ENCODE measurements at regions not wholly inside any gene's neighbourhood (a gene's known extent, or its start where the extent isn't known, plus 50 kb on each side); places are given as distances from the start of the nearest gene placed in this dataset.

- no peak for TF ChIP-seq POLR2A (IDR thresholded peaks at IDR 0.05; ENCODE audit: low read depth, low read length)
- DNase-seq (ENCODE audit: insufficient read length, low spot score) (no peak), FAIRE-seq (no peak)
Observed at GRCh38 chr10:28962768-28963167, 285.4 kb downstream of the BAMBI start.

GRCh38 chr10:28963539-28964221 is 286.4 kb downstream of the BAMBI start:
- TF ChIP-seq POLR2A (IDR thresholded peaks at IDR 0.05; ENCODE audit: low read depth, low read length) = no peak
- DNase-seq (ENCODE audit: insufficient read length, low spot score) (no peak), FAIRE-seq (no peak)

GRCh38 chr10:28965937-28966336 is 288.6 kb downstream of the BAMBI start:
- no peak for FAIRE-seq
- no peak for TF ChIP-seq POLR2A (IDR thresholded peaks at IDR 0.05; ENCODE audit: low read depth, low read length)
- no peak for DNase-seq (ENCODE audit: insufficient read length, low spot score)

DNA sequence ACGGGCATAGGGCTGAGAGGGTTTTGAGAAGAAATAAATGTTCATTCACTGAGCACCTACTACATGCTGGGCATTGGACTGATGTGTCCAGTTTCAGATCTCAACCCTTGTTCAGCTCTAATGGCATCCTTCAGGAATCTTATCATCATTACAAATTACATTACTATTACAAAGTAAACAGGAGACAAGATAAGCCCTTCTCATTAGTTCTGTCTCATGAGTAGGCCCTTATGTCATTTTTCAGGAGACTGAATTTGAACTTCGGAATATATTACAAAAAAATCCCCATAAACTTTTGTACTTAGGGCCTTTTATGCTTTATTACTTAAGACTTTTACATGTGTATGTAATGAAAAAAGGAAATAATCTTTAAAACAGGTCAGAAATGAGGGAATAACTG is 289.7 kb downstream of the BAMBI start:
- TF ChIP-seq POLR2A (IDR thresholded peaks at IDR 0.05; ENCODE audit: low read depth, low read length) = no peak
- FAIRE-seq (no peak), DNase-seq (ENCODE audit: insufficient read length, low spot score) (no peak)

DNA sequence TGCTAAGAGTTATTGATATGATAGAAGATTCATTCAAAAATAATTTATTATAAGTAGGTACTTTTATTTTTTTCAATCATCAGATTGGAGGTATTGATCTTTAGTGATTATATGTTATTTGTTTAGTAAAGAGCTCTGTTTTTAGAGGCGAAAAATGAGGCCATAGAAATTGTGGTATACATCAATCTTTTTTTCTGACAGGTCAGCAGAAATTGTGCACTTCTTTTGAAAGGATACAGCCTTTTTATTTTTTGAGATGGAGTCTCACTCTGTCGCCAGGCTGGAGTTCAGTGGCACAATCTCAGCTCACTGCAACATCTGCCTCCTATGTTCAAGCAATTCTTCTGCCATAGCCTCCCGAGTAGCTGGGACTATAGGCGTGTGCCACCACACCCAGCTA is 292.1 kb downstream of the BAMBI start:
- FAIRE-seq (no peak), DNase-seq (ENCODE audit: insufficient read length, low spot score) (no peak)
- TF ChIP-seq POLR2A (IDR thresholded peaks at IDR 0.05; ENCODE audit: low read depth, low read length) = no peak

DNA sequence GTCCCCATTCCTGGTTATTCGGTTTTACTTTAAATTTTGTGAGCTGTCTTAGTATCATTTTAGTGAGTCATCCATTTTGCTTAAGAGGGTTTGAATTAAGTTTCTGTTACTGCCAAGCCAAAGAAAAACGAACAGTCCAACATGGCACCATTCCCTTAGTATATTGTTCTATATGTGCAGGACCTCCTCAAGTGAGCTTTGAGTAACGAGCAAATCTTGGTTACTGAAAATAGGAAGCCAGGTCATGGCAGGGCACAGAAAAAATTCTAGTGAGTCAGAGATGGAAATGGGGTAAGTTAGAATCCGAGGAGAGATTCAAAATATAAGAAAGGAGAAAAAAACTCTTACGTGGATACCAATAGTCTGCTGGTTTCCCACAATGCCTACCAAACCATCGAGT is 292.9 kb downstream of the BAMBI start:
- no peak for FAIRE-seq
- no peak for TF ChIP-seq POLR2A (IDR thresholded peaks at IDR 0.05; ENCODE audit: low read depth, low read length)

DNA sequence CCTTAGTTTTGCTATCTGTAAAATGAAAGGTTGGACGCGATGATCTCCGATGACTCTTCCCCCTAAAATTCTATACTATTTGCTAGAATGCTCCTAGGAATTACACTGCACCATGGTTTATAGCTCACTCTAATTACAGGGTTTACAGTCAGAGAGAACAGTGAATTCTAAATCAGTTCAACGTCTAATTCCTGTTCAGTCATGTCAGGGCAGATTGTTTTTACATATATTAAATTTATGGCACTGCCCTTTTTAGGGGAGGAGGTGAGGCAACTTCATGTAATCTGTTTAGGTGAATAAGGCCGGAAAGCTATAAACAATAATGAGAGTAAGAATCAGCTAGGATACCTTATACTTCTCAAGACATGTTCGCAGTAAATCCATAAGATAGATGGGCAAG is 293.9 kb downstream of the BAMBI start:
- FAIRE-seq (no peak), DNase-seq (ENCODE audit: insufficient read length, low spot score) (no peak)
- TF ChIP-seq POLR2A (IDR thresholded peaks at IDR 0.05; ENCODE audit: low read depth, low read length) = no peak

More for the DNA sequence above, 292.9 kb downstream of the BAMBI start:
- DNase-seq (ENCODE audit: insufficient read length, low spot score) = no peak

DNA sequence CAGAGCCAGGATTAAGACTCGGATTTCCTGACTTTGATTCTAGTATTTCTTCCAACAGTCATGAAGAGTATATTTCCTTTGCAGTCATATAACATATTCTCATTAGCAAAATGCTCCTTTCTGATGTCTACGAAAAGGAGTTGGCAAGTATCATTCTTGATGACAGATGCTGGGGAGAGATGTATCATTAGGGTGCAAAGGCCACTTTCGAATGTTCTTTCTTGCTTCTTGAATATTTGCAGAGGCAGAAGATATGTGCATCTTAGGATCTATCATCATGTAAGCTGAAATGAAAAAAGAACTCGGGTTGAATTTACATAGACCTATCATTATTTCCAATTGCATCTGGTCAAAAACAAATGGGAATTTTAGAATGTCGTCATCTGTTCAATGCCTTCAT is 294.4 kb downstream of the BAMBI start:
- FAIRE-seq (no peak), DNase-seq (ENCODE audit: insufficient read length, low spot score) (no peak)
- TF ChIP-seq POLR2A (IDR thresholded peaks at IDR 0.05; ENCODE audit: low read depth, low read length) = no peak

DNA sequence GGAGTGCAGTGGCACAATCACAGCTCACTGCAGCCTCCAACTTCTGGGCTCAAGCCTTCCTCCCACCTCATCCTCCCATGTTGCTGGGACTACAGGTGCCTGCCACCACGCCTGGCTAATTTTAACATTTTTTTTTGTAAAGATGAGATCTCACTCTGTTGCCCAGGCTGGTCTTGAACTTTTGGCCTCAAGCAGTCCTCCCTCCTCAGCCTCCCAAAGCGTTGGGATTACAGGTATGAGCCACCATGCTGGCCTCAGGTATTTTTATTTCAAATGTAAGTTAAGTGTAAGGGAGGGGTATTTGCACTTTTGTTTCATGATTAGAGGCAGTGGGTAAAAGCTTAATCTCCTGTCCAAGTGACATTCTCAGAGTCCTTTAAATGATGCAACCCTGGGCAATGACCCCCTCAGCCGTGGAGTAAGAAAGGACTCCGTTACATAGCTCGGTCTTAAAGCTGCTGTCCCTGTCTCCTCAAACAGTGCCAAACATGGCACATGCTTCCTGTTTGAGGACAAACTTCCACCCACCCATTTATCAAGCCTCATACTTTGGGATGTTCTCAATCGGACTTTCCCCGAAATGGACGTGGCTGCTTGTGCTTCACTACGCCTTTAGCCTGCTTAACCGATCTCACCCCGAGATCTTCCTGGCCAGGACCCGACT is 296.1 kb downstream of the BAMBI start:
- no peak for TF ChIP-seq POLR2A (IDR thresholded peaks at IDR 0.05; ENCODE audit: low read depth, low read length)
- FAIRE-seq (no peak), DNase-seq (ENCODE audit: insufficient read length, low spot score) (no peak)

DNA sequence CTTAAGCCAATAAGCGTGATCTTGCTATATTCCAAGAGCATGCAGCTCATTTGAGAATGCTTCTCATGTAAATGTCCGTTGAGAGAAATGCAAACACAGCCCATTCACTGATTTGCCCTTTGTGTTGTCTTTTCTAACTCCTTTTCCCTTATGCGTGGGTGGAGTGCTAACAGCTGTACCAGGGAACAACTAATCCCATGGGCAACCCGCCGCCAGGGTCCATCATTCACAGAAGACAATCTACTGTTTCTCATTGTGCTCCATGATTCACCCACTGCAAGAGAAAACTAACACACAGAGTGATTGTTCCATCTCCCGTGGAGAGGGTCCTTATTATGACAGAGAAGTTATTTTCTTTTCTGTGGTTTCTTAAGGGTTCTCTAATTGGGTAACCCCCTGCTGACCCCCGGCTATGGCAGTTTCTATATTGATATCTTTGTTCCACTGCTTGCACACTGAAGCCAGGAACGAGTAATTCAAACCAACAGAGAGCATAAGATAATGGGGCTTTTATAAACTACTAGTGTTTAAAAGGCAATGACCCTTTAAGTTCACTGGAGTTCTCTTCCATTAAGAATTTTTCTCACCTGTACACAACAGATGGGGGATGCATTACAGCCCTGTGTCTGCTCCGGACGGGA is 298.7 kb downstream of the BAMBI start:
- DNase-seq (ENCODE audit: insufficient read length, low spot score) = no peak
- TF ChIP-seq POLR2A (IDR thresholded peaks at IDR 0.05; ENCODE audit: low read depth, low read length) = no peak
- no peak for FAIRE-seq

DNA sequence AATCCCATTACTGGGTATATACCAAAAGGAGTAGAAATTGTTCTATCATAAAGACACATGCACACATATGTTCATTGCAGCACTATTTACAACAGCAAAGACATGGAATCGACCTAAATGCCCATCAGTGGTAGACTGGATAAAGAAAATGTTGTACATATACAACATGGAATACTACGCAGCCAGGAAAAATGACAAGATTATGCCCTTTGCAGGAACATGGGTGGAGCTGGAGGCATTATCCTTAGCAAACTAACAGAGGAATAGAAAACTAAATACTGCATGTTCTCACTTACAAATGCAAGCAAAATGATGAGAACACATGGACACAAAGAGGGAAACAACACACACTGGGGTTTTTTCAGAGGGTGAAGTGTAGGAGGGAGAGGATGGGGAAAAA is 300.2 kb downstream of the BAMBI start:
- no peak for DNase-seq (ENCODE audit: insufficient read length, low spot score)
- no peak for FAIRE-seq
- no peak for TF ChIP-seq POLR2A (IDR thresholded peaks at IDR 0.05; ENCODE audit: low read depth, low read length)

GRCh38 chr10:28980264-28980663 is 302.9 kb downstream of the BAMBI start:
- TF ChIP-seq POLR2A (IDR thresholded peaks at IDR 0.05; ENCODE audit: low read depth, low read length) = no peak
- no peak for DNase-seq (ENCODE audit: insufficient read length, low spot score)
- FAIRE-seq = no peak

- no peak for TF ChIP-seq POLR2A (IDR thresholded peaks at IDR 0.05; ENCODE audit: low read depth, low read length)
- DNase-seq (ENCODE audit: insufficient read length, low spot score) = no peak
- FAIRE-seq = no peak
Observed at GRCh38 chr10:28981007-28981406, 303.7 kb downstream of the BAMBI start.

DNA sequence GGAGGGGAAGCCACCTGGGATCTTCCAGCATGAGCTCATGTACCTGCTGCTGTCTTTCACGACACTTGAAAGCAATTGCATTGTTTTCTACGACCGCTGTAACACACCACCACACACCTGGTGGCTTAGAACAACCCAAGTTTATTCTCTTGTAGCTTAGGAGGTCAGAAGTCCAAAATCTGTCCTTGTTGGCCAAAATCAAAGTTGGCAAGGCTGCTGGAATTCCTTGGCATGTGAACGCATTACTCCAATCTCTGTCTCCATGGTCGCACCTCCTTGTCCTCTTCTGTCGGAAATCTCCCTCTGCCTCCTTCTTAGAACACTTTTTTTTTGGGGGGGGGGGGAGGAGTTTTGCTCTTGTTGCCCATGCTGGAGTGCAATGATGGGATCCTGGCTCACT is 305.7 kb downstream of the BAMBI start:
- no peak for FAIRE-seq
- TF ChIP-seq POLR2A (IDR thresholded peaks at IDR 0.05; ENCODE audit: low read depth, low read length) = no peak

DNA sequence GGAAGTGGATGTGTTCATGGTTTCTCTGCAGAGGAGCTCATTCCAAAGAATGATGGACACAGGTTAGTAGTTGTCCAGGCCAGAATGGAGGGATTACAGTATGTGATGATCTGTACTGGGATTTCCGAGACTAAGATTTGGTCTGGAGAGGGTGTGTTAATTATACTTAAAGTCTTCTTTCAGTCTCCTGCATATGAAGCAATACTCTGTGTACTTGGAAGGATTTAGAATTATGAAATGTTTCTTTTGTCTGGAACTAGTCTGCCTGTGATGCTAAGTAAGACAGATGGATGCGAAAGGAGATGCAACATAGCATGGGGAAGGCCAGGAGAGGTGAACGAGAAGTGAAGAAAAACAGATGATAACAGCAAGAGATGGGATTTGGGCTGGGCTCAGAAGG is 305.1 kb upstream of the LYZL1 start:
- FAIRE-seq = no peak
- no peak for TF ChIP-seq POLR2A (IDR thresholded peaks at IDR 0.05; ENCODE audit: low read depth, low read length)
- no peak for DNase-seq (ENCODE audit: insufficient read length, low spot score)

More for the DNA sequence above, 305.7 kb downstream of the BAMBI start:
- no peak for DNase-seq (ENCODE audit: insufficient read length, low spot score)

Measured in H54 (cell line).